ENCODE measurements at regions not wholly inside any gene's neighbourhood (a gene's known extent, or its start where the extent isn't known, plus 50 kb on each side); places are given as distances from the start of the nearest gene placed in this dataset.
A peak's percentile ranks its signal among the peaks of the same experiment; 100 is the strongest.
"Not testable (repeated sequence)": the region's sequence is repeated elsewhere in the genome, so short reads cannot be mapped to it uniquely, and the experiment has no call there.

DNA sequence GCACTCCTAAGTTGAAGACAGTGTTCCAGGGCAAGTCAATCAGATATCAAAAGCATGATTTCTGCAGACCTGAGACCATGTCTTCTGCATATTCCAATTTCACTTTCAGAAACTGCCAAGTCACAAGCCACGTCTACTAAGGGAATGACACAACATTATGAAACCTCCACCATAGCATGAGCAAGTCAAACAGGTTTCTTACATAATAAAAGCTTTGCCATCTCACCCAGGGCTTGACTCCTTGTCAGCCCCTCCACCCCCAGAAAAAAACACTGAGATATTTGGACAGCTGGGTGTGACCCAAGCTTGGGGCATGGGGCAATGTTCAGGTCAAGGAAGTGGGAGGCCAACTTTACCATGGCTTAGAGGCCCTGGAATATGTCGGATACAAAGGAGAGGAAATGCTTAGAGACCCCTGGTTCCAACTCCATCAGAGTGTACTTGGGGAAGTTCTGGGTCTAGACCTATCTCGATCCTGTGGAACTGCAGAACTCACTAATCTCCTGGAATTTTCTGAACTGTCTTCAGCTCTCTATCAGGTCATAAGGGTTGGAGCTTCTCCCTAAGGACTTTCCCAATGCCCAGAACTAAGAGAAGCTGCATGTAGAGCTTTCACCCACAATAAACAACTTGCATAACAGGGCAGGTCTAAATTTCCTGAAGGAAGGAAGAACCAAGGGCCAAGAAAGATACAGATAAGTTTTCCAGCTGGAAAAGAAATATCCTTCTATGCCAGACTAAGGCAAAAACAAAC, 80.6 kb upstream of the NAMPT start:
- Histone ChIP-seq H3K9me3 (no peaks in the 10 kb centered on the region), H3K27ac (no peak overlapping the region), H3K27me3 (no peaks in the 10 kb centered on the region), H3K4me3 (no peak overlapping the region), H3K36me3 (no peaks in the 10 kb centered on the region), H3K4me1 (no peaks in the 10 kb centered on the region)
- no peak for DNase-seq
- TF ChIP-seq CTCF (IDR thresholded peaks at IDR 0.05): no peak
- TF ChIP-seq POLR2A (IDR thresholded peaks at IDR 0.05): no peak

DNA sequence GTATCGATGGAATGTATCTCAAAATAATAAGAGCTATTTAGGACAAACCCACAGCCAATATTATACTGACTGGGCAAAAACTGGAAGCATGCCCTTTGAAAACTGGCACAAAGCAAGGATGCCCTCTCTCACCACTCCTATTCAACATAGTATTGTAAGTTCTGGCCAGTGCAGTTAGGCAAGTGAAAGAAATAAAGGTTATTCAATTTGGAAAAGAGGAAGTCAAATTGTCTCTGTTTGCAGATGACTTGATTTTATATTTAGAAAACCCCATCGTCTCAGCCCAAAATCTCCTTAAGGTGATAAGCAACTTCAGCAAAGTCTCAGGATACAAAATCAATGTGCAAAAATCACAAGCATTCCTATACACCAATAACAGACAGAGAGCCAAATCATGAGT, 77.7 kb upstream of the NAMPT start:
- not testable (repeated sequence) for H3K9me3 ChIP-seq, H3K27ac ChIP-seq, H3K36me3 ChIP-seq, H3K4me1 ChIP-seq, DNase-seq, H3K4me3 ChIP-seq, H3K27me3 ChIP-seq

DNA sequence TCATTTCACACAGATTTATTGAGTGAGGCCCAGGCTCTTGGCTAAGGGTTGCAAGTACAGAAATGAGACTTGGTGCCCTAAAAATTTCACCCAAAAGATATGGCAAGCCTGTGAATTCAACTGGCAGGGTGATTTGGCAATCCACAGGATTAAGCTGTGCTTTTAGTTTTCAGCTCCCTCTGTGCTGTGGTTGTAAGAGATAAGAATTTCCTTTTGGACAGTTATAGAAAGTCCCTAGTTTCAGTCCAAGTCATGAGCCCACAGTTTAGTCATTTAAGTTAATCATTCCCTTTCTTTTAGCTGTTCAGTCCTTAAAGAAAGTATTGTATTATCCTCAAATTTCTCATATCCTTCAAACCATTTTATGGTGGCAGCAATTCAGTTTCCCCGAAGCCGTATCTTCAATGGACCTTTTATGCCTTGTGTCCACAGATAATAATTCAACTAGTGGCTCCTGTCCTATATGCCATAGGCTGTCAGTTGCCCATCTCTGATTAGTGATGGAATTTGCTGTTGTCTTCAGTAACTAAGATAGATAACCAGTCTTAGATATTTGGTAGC, 73.4 kb upstream of the NAMPT start:
- Histone ChIP-seq H3K27me3 (no peaks in the 10 kb centered on the region), H3K9me3 (no peaks in the 10 kb centered on the region), H3K4me1 (no peaks in the 10 kb centered on the region), H3K36me3 (no peaks in the 10 kb centered on the region), H3K27ac (peak overlapping the region in 1 of 4 donors; percentile 30), H3K4me3 (no peak overlapping the region)
- no peak for TF ChIP-seq CTCF (IDR thresholded peaks at IDR 0.05)
- no peak for TF ChIP-seq POLR2A (IDR thresholded peaks at IDR 0.05)
- no peak for DNase-seq

GRCh38 chr7:106357675-106358074, 72.9 kb upstream of the NAMPT start:
- no peaks in the 10 kb centered on the region for H3K9me3 ChIP-seq
- H3K27me3 ChIP-seq: no peaks in the 10 kb centered on the region
- H3K4me1 ChIP-seq: no peaks in the 10 kb centered on the region
- TF ChIP-seq CTCF (IDR thresholded peaks at IDR 0.05) (no peak), POLR2A (IDR thresholded peaks at IDR 0.05) (no peak)
- H3K27ac ChIP-seq: peak overlapping the region in 1 of 4 donors; percentile 17
- DNase-seq: no peak
- H3K4me3 ChIP-seq: no peak overlapping the region
- H3K36me3 ChIP-seq: no peaks in the 10 kb centered on the region

GRCh38 chr7:106354822-106355221, 70.0 kb upstream of the NAMPT start:
- TF ChIP-seq CTCF (IDR thresholded peaks at IDR 0.05) (no peak), POLR2A (IDR thresholded peaks at IDR 0.05) (no peak)
- Histone ChIP-seq H3K27me3 (no peaks in the 10 kb centered on the region), H3K36me3 (no peaks in the 10 kb centered on the region), H3K27ac (no peak overlapping the region), H3K9me3 (no peaks in the 10 kb centered on the region), H3K4me1 (no peaks in the 10 kb centered on the region), H3K4me3 (no peak overlapping the region)
- DNase-seq: no peak

GRCh38 chr7:106353944-106354343, 69.2 kb upstream of the NAMPT start:
- Histone ChIP-seq H3K36me3 (no peaks in the 10 kb centered on the region), H3K27me3 (no peaks in the 10 kb centered on the region), H3K27ac (no peak overlapping the region), H3K9me3 (no peaks in the 10 kb centered on the region), H3K4me3 (no peak overlapping the region), H3K4me1 (no peaks in the 10 kb centered on the region)
- TF ChIP-seq CTCF (IDR thresholded peaks at IDR 0.05) (no peak), POLR2A (IDR thresholded peaks at IDR 0.05) (no peak)
- no peak for DNase-seq

Measured in Peyer's patch (tissue), 4 donors.